ENCODE measurements at regions not wholly inside any gene's neighbourhood (a gene's known extent, or its start where the extent isn't known, plus 50 kb on each side); places are given as distances from the start of the nearest gene placed in this dataset.

DNA sequence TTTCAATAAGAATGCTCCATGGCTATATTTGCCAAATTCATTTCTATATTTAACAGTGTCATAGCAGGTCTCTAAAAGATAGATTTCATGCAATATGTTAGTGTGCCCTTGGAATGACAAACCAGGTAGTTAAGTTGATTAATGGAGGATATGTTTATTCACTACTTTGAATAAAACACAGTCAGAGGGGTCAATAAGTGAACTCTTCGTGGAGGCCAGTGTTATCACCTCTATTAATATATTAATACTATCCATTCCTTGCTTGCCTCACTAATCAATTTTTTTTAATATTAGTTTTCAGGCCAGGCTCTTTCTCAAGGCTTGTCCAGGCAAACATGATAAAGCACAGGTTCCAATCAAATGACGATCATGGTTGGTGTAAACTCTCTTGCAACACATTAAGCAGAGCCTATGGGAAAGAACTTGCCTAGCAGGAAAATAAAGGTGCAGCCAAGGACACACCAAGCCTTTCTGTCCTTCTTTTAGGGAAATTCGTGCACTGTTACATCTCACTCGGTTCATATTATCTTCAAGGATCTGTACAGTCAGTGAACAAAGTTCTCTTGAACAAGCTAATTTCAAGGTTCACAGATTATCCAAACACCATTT, 144.7 kb downstream of the DCK start:
- no peaks in the 10 kb centered on the region for H3K36me3 ChIP-seq (ENCODE audit: insufficient read depth, low read length)
- no peaks in the 10 kb centered on the region for H3K27me3 ChIP-seq (ENCODE audit: low read length)
- no peaks in the 10 kb centered on the region for H3K79me2 ChIP-seq (ENCODE audit: low read length)
- no peak overlapping the region for H3K9ac ChIP-seq (ENCODE audit: low read length)
- H3K4me2 ChIP-seq (ENCODE audit: low read depth, low read length, poor library complexity, severe bottlenecking): no peak overlapping the region
- no peak overlapping the region for H3K27ac ChIP-seq (ENCODE audit: low read length)
- H3K9me2 ChIP-seq (replicated peaks; ENCODE audit: insufficient read depth, low read length): no peaks in the 10 kb centered on the region
- no peak for DNase-seq
- H3K4me1 ChIP-seq (ENCODE audit: low read length): no peaks in the 10 kb centered on the region
- H4K20me1 ChIP-seq (ENCODE audit: insufficient read depth, low read depth, low read length): no peaks in the 10 kb centered on the region
- no peak overlapping the region for H3K4me3 ChIP-seq (ENCODE audit: low read length)
- no peak overlapping the region for H2AFZ ChIP-seq (ENCODE audit: low read length)
- H3K9me3 ChIP-seq (ENCODE audit: low read length): no peaks in the 10 kb centered on the region

DNA sequence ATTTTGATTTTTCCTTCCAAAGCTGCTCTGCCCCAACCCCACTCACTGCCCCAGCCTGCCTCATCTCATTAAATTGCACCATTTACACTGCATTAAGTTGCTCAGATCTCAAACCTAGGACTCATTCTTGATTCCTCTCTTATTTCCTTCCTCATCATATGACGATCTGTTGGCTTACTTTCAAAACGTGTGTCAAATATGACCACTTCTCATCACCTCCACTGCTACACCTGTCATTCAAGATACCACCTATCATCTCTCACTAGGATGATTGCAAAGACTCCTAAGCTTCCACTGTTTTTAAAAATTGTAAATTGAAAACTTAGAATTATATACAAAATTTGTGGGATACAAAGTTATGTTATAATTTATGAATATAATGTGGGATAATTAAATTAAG, 147.1 kb downstream of the DCK start:
- H3K9ac ChIP-seq (ENCODE audit: low read length): no peak overlapping the region
- no peak overlapping the region for H3K27ac ChIP-seq (ENCODE audit: low read length)
- no peaks in the 10 kb centered on the region for H3K4me1 ChIP-seq (ENCODE audit: low read length)
- no peak for DNase-seq
- H4K20me1 ChIP-seq (ENCODE audit: insufficient read depth, low read depth, low read length): no peaks in the 10 kb centered on the region
- no peaks in the 10 kb centered on the region for H3K79me2 ChIP-seq (ENCODE audit: low read length)
- no peaks in the 10 kb centered on the region for H3K9me3 ChIP-seq (ENCODE audit: low read length)
- H3K4me3 ChIP-seq (ENCODE audit: low read length): no peak overlapping the region
- no peaks in the 10 kb centered on the region for H3K9me2 ChIP-seq (replicated peaks; ENCODE audit: insufficient read depth, low read length)
- no peak overlapping the region for H3K4me2 ChIP-seq (ENCODE audit: low read depth, low read length, poor library complexity, severe bottlenecking)
- no peaks in the 10 kb centered on the region for H3K27me3 ChIP-seq (ENCODE audit: low read length)
- no peaks in the 10 kb centered on the region for H3K36me3 ChIP-seq (ENCODE audit: insufficient read depth, low read length)
- no peak overlapping the region for H2AFZ ChIP-seq (ENCODE audit: low read length)

DNA sequence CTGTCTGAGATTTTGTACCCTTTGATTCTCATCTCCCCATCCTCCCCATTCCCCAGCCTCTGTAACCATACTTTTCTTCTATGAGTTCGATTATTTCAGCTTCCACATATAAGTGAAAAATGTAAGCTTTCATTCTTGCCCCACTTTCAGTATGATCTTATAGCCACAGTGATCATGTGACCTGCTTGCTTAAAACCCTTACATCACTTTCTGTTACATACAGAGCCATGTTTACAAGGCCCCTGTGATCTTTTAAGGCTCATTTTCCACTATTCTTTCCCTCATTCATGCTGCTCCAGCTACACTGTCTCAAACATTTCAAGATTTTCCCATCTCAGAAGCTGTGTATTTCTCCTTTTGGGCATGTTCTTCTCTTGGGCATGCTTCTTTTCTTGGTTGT, 147.7 kb downstream of the DCK start:
- no peak overlapping the region for H3K4me2 ChIP-seq (ENCODE audit: low read depth, low read length, poor library complexity, severe bottlenecking)
- no peaks in the 10 kb centered on the region for H3K36me3 ChIP-seq (ENCODE audit: insufficient read depth, low read length)
- no peaks in the 10 kb centered on the region for H3K27me3 ChIP-seq (ENCODE audit: low read length)
- no peak for DNase-seq
- no peaks in the 10 kb centered on the region for H3K9me2 ChIP-seq (replicated peaks; ENCODE audit: insufficient read depth, low read length)
- no peaks in the 10 kb centered on the region for H3K4me1 ChIP-seq (ENCODE audit: low read length)
- H3K4me3 ChIP-seq (ENCODE audit: low read length): no peak overlapping the region
- no peaks in the 10 kb centered on the region for H3K79me2 ChIP-seq (ENCODE audit: low read length)
- no peak overlapping the region for H3K9ac ChIP-seq (ENCODE audit: low read length)
- no peaks in the 10 kb centered on the region for H4K20me1 ChIP-seq (ENCODE audit: insufficient read depth, low read depth, low read length)
- H3K27ac ChIP-seq (ENCODE audit: low read length): no peak overlapping the region
- H2AFZ ChIP-seq (ENCODE audit: low read length): no peak overlapping the region
- no peaks in the 10 kb centered on the region for H3K9me3 ChIP-seq (ENCODE audit: low read length)

GRCh38 chr4:71147261-71147660, 153.8 kb downstream of the DCK start:
- no peaks in the 10 kb centered on the region for H3K79me2 ChIP-seq (ENCODE audit: low read length)
- H3K4me2 ChIP-seq (ENCODE audit: low read depth, low read length, poor library complexity, severe bottlenecking): no peak overlapping the region
- no peak overlapping the region for H3K4me3 ChIP-seq (ENCODE audit: low read length)
- no peak overlapping the region for H3K27ac ChIP-seq (ENCODE audit: low read length)
- no peaks in the 10 kb centered on the region for H3K9me2 ChIP-seq (replicated peaks; ENCODE audit: insufficient read depth, low read length)
- H4K20me1 ChIP-seq (ENCODE audit: insufficient read depth, low read depth, low read length): no peaks in the 10 kb centered on the region
- DNase-seq: no peak
- H3K36me3 ChIP-seq (ENCODE audit: insufficient read depth, low read length): no peaks in the 10 kb centered on the region
- H3K4me1 ChIP-seq (ENCODE audit: low read length): peaks cover 27% of the 10 kb centered on the region
- H3K9ac ChIP-seq (ENCODE audit: low read length): no peak overlapping the region
- no peaks in the 10 kb centered on the region for H3K9me3 ChIP-seq (ENCODE audit: low read length)
- no peaks in the 10 kb centered on the region for H3K27me3 ChIP-seq (ENCODE audit: low read length)
- H2AFZ ChIP-seq (ENCODE audit: low read length): no peak overlapping the region

- Histone ChIP-seq H3K4me3 (ENCODE audit: low read length) (no peak overlapping the region), H3K9me2 (replicated peaks; ENCODE audit: insufficient read depth, low read length) (no peaks in the 10 kb centered on the region), H3K27me3 (ENCODE audit: low read length) (no peaks in the 10 kb centered on the region), H3K79me2 (ENCODE audit: low read length) (no peaks in the 10 kb centered on the region), H3K4me1 (ENCODE audit: low read length) (peaks cover 27% of the 10 kb centered on the region), H3K27ac (ENCODE audit: low read length) (no peak overlapping the region), H3K9me3 (ENCODE audit: low read length) (no peaks in the 10 kb centered on the region), H4K20me1 (ENCODE audit: insufficient read depth, low read depth, low read length) (no peaks in the 10 kb centered on the region), H2AFZ (ENCODE audit: low read length) (no peak overlapping the region), H3K9ac (ENCODE audit: low read length) (no peak overlapping the region), H3K4me2 (ENCODE audit: low read depth, low read length, poor library complexity, severe bottlenecking) (no peak overlapping the region), H3K36me3 (ENCODE audit: insufficient read depth, low read length) (no peaks in the 10 kb centered on the region)
- DNase-seq: no peak
Observed at GRCh38 chr4:71148545-71148944, 155.1 kb downstream of the DCK start.

DNA sequence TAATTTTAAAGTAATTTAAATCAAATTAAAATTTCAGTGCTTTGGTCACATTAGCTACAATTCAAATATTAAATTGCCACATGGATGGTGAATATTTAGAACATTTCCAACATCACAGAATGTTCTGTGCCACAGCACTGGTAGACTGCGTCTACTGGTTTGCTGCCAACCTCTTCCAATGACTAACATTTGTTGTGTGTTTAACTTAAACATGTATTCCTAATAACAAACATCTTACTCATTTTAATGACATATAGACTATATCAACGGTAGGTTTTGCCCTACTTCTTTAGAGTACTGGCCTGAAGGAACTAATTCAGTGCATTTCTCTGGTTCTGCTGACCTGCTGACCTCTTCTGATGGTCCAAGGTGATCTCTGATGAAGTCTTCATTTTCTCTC, 157.6 kb downstream of the DCK start:
- Histone ChIP-seq H3K27ac (ENCODE audit: low read length) (peak overlapping the region; percentile 53; the same call in 1 of the 2 replicates), H3K36me3 (ENCODE audit: insufficient read depth, low read length) (no peaks in the 10 kb centered on the region), H3K4me3 (ENCODE audit: low read length) (0 out of 2 replicates have a peak overlapping the region, but pooled peaks have one; percentile 30), H3K9me2 (replicated peaks; ENCODE audit: insufficient read depth, low read length) (no peaks in the 10 kb centered on the region), H3K4me2 (ENCODE audit: low read depth, low read length, poor library complexity, severe bottlenecking) (peak overlapping the region; percentile 55), H3K27me3 (ENCODE audit: low read length) (no peaks in the 10 kb centered on the region), H3K9me3 (ENCODE audit: low read length) (no peaks in the 10 kb centered on the region), H2AFZ (ENCODE audit: low read length) (no peak overlapping the region), H3K79me2 (ENCODE audit: low read length) (no peaks in the 10 kb centered on the region), H3K9ac (ENCODE audit: low read length) (no peak overlapping the region), H4K20me1 (ENCODE audit: insufficient read depth, low read depth, low read length) (no peaks in the 10 kb centered on the region), H3K4me1 (ENCODE audit: low read length) (peaks cover 27% of the 10 kb centered on the region)
- no peak for DNase-seq

DNA sequence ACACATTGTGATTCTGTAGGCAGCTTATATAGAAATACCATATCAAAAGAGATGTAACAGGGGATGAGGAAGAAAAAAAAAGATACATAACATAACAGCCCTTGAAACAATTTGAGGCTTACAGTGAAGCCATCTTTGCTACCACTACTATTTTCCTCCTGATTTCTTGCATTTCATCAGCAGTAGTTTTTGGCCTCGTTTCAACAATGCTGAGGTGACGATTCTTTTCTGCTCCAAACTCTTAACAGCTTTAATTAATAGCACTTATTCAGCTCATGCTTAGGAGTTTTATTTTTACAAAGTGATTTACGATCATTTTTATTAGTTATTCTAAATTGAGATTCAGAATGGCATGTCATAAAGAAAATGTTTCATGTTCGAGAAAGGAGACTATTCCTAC, 163.2 kb downstream of the DCK start:
- Histone ChIP-seq H2AFZ (ENCODE audit: low read length) (no peak overlapping the region), H3K27me3 (ENCODE audit: low read length) (no peaks in the 10 kb centered on the region), H3K4me2 (ENCODE audit: low read depth, low read length, poor library complexity, severe bottlenecking) (no peak overlapping the region), H3K4me1 (ENCODE audit: low read length) (no peaks in the 10 kb centered on the region), H3K9me2 (replicated peaks; ENCODE audit: insufficient read depth, low read length) (no peaks in the 10 kb centered on the region), H3K4me3 (ENCODE audit: low read length) (no peak overlapping the region), H3K27ac (ENCODE audit: low read length) (no peak overlapping the region), H3K9me3 (ENCODE audit: low read length) (no peaks in the 10 kb centered on the region), H3K79me2 (ENCODE audit: low read length) (no peaks in the 10 kb centered on the region), H4K20me1 (ENCODE audit: insufficient read depth, low read depth, low read length) (no peaks in the 10 kb centered on the region), H3K36me3 (ENCODE audit: insufficient read depth, low read length) (no peaks in the 10 kb centered on the region), H3K9ac (ENCODE audit: low read length) (no peak overlapping the region)
- no peak for DNase-seq

DNA sequence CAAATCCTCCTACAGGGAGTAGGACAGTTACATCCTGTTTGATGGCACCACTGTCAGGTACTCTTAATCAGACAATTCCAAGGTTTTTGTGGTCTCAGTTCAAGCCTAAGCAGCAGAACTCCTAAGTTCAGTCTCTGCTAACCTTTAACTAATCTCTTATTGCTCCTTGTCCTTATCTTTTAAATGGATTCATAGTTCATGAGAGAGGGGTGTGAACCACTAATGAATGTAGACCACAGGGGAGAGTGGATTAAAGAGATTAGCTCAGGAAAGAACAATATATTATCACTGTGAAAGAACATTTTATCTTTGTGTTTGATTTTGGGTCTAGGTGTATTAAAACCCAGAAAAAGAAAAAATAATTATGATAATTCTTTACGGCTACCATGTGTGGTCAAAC, 168.9 kb downstream of the DCK start:
- Histone ChIP-seq H3K9me3 (ENCODE audit: low read length) (no peaks in the 10 kb centered on the region), H2AFZ (ENCODE audit: low read length) (no peak overlapping the region), H3K36me3 (ENCODE audit: insufficient read depth, low read length) (no peaks in the 10 kb centered on the region), H3K27ac (ENCODE audit: low read length) (no peak overlapping the region), H3K4me2 (ENCODE audit: low read depth, low read length, poor library complexity, severe bottlenecking) (no peak overlapping the region), H3K9ac (ENCODE audit: low read length) (no peak overlapping the region), H3K9me2 (replicated peaks; ENCODE audit: insufficient read depth, low read length) (no peaks in the 10 kb centered on the region), H3K27me3 (ENCODE audit: low read length) (no peaks in the 10 kb centered on the region), H3K4me3 (ENCODE audit: low read length) (no peak overlapping the region), H3K4me1 (ENCODE audit: low read length) (peaks cover 7% of the 10 kb centered on the region), H3K79me2 (ENCODE audit: low read length) (no peaks in the 10 kb centered on the region), H4K20me1 (ENCODE audit: insufficient read depth, low read depth, low read length) (no peaks in the 10 kb centered on the region)
- no peak for DNase-seq

GRCh38 chr4:71163317-71163716, 169.9 kb downstream of the DCK start:
- H3K9me2 ChIP-seq (replicated peaks; ENCODE audit: insufficient read depth, low read length): no peaks in the 10 kb centered on the region
- H3K4me1 ChIP-seq (ENCODE audit: low read length): peaks cover 7% of the 10 kb centered on the region
- no peaks in the 10 kb centered on the region for H4K20me1 ChIP-seq (ENCODE audit: insufficient read depth, low read depth, low read length)
- no peak overlapping the region for H3K9ac ChIP-seq (ENCODE audit: low read length)
- no peak overlapping the region for H3K27ac ChIP-seq (ENCODE audit: low read length)
- no peak for DNase-seq
- no peak overlapping the region for H3K4me3 ChIP-seq (ENCODE audit: low read length)
- H3K9me3 ChIP-seq (ENCODE audit: low read length): no peaks in the 10 kb centered on the region
- H3K36me3 ChIP-seq (ENCODE audit: insufficient read depth, low read length): no peaks in the 10 kb centered on the region
- H3K4me2 ChIP-seq (ENCODE audit: low read depth, low read length, poor library complexity, severe bottlenecking): no peak overlapping the region
- H2AFZ ChIP-seq (ENCODE audit: low read length): no peak overlapping the region
- no peaks in the 10 kb centered on the region for H3K79me2 ChIP-seq (ENCODE audit: low read length)
- H3K27me3 ChIP-seq (ENCODE audit: low read length): no peaks in the 10 kb centered on the region
